HuH-7.5 (cell line): ENCODE measurements at regions not wholly inside any gene's neighbourhood (a gene's known extent, or its start where the extent isn't known, plus 50 kb on each side); places are given as distances from the start of the nearest gene placed in this dataset.
A peak's percentile ranks its signal among the peaks of the same experiment; 100 is the strongest.

Source experiments
- DNase-seq: peaks from one replicate; pipeline ENCODE4 v3.0.0; 2011; ENCODE audit warnings: low spot score

- DNase-seq: no peak
Observed at GRCh38 chr15:95973566-95974256, 356.8 kb upstream of the NR2F2 start.

GRCh38 chr15:95975212-95975611 lies 355.3 kb upstream of the NR2F2 start:
- DNase-seq: no peak

- DNase-seq: no peak
Observed at GRCh38 chr15:95979286-95979685, 351.2 kb upstream of the NR2F2 start.

- no peak for DNase-seq
Observed at GRCh38 chr15:95981209-95981608, 349.3 kb upstream of the NR2F2 start.

GRCh38 chr15:95987299-95987698 lies 343.2 kb upstream of the NR2F2 start:
- DNase-seq: no peak

GRCh38 chr15:95987886-95988573 lies 342.5 kb upstream of the NR2F2 start:
- DNase-seq: no peak

GRCh38 chr15:95988574-95988887 lies 342.0 kb upstream of the NR2F2 start:
- peak; percentile 32 for DNase-seq

GRCh38 chr15:95989392-95989791 lies 341.1 kb upstream of the NR2F2 start:
- DNase-seq: no peak

GRCh38 chr15:95990833-95991232 lies 339.7 kb upstream of the NR2F2 start:
- no peak for DNase-seq

- no peak for DNase-seq
Observed at GRCh38 chr15:95994418-95994817, 336.1 kb upstream of the NR2F2 start.

- DNase-seq: no peak
Observed at GRCh38 chr15:95995375-95996168, 334.9 kb upstream of the NR2F2 start.

- DNase-seq: no peak
Observed at GRCh38 chr15:95996494-95996893, 334.0 kb upstream of the NR2F2 start.

- DNase-seq: no peak
Observed at GRCh38 chr15:95998935-95999334, 331.6 kb upstream of the NR2F2 start.

GRCh38 chr15:96002890-96003859 lies 327.3 kb upstream of the NR2F2 start:
- no peak for DNase-seq

- no peak for DNase-seq
Observed at GRCh38 chr15:96005906-96006305, 324.6 kb upstream of the NR2F2 start.

- no peak for DNase-seq
Observed at GRCh38 chr15:96011136-96011535, 319.4 kb upstream of the NR2F2 start.

- no peak for DNase-seq
Observed at GRCh38 chr15:96014939-96015338, 315.6 kb upstream of the NR2F2 start.

GRCh38 chr15:96019114-96019513 lies 311.4 kb upstream of the NR2F2 start:
- no peak for DNase-seq

- DNase-seq: no peak
Observed at GRCh38 chr15:96020133-96020532, 310.4 kb upstream of the NR2F2 start.

- DNase-seq: no peak
Observed at GRCh38 chr15:96020797-96021196, 309.7 kb upstream of the NR2F2 start.

GRCh38 chr15:96023081-96023480 lies 307.4 kb upstream of the NR2F2 start:
- no peak for DNase-seq

GRCh38 chr15:96027501-96027900 lies 303.0 kb upstream of the NR2F2 start:
- DNase-seq: no peak
